C4-2B (cell line): ENCODE measurements at regions not wholly inside any gene's neighbourhood (a gene's known extent, or its start where the extent isn't known, plus 50 kb on each side); places are given as distances from the start of the nearest gene placed in this dataset.

Experiments
- ZFX ChIP-seq: fragments of 450-650 bp; IDR thresholded peaks from 2 replicates; pipeline ENCODE4 v1.6.1; 2017
- TF ChIP-seq, protein P1 (sequence below): fragments of 450-650 bp; conservative IDR thresholded peaks from 2 replicates; pipeline ENCODE4 v1.5.1; 2017; ENCODE audit warnings: mild to moderate bottlenecking

DNA sequence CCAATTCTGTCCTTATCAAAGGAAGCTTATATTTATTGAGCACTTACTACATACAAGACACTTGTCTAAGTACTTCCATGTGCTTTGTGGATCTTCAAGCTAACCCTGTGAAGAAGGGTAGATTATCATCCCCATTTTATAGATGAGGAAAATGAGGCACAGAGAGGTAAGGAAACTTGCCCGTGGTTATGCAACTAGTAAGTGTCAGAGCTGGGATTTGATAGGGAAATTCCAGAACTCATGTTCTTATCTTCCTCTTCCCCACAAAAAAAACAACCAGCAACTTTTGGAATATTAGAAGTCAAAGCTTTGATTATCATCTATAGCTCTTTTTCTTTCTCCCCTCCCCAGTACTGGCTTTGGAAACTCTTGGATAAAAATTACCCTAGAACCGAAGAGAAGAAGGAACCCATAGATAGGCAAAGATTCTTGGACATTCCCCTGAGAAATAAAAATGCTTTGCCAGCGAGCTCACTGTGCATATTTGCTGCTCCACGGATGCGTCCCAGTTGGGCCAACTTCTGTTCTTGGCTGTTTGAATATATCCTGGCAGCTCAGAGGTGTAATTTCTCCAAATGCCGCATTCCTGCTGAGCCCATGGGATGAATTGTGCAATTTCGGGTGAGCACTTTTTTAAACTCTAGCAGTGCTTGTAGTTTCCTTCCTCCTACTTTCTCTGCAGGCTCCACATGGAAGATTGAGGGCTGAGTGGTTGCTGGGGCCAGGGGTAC is 591.5 kb upstream of the CFAP20DC start:
- TF ChIP-seq ZFX = no peak
- TF ChIP-seq, protein P1, sequence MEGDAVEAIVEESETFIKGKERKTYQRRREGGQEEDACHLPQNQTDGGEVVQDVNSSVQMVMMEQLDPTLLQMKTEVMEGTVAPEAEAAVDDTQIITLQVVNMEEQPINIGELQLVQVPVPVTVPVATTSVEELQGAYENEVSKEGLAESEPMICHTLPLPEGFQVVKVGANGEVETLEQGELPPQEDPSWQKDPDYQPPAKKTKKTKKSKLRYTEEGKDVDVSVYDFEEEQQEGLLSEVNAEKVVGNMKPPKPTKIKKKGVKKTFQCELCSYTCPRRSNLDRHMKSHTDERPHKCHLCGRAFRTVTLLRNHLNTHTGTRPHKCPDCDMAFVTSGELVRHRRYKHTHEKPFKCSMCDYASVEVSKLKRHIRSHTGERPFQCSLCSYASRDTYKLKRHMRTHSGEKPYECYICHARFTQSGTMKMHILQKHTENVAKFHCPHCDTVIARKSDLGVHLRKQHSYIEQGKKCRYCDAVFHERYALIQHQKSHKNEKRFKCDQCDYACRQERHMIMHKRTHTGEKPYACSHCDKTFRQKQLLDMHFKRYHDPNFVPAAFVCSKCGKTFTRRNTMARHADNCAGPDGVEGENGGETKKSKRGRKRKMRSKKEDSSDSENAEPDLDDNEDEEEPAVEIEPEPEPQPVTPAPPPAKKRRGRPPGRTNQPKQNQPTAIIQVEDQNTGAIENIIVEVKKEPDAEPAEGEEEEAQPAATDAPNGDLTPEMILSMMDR = no peak
